ENCODE measurements at regions not wholly inside any gene's neighbourhood (a gene's known extent, or its start where the extent isn't known, plus 50 kb on each side); places are given as distances from the start of the nearest gene placed in this dataset.

DNA sequence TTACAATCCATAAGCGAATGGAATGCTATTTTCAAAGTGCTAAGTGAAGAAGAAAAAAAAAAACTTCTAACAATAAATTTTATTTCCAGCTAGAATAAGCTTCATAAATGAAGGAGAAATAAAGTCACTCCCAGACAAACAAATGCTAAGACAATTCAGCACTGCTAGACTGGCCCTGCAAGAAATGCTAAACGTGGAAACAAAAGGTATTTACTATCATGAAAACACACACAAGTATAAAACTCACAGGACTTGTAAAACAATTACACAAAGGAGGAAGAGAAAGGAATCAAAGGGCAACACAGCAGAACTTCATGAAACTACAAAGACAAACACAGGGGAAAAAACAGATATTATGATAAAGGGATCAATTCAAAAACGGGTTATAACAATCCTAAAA is 85.8 kb upstream of the NELL2 start:
- no peak for DNase-seq
- in situ Hi-C loops (cut with MboI; ENCODE audit: low pct_unique_long_range_greater_than_20kb, low sequenced_read_pairs): no loop called here

DNA sequence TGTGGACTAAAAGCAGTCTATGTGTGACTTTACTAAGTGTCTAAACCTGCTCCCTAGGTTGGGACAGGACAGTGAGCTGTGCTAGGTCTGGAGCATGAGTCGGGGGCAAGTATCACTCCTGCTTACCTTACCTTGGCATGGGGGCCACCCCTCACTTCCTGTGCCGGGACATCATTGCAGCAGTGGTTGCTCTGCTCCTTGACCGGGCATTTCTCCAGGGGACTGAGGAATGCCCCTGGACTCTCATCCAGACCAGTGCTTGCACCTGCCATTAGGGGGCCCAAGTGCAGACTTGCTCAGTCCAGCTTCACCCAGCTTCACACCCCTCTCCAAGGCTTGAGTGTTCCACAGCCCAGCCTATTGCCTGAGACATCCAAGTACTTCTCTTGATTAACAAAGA is 84.7 kb upstream of the NELL2 start:
- in situ Hi-C loops (cut with MboI; ENCODE audit: low pct_unique_long_range_greater_than_20kb, low sequenced_read_pairs): no loop called here
- DNase-seq: no peak

DNA sequence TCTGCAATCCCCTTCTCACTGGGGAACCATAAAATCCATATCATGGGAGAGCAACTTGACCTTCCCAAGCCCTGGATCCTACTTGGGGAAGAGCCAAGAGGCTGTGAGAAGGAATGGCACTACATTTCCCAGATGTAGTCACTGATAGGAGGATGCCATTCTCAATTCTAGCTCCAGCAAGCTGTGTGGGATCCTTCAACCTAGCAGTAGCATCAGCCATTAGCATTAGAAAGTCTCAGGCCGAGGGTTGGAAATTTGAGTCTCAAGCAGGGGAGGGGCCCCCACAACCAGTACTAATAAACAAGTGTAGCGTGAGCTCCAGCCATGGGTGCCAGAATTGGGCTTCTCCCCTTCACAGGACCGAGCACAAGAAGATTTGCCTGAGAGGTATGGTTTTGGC is 84.3 kb upstream of the NELL2 start:
- in situ Hi-C loops (cut with MboI; ENCODE audit: low pct_unique_long_range_greater_than_20kb, low sequenced_read_pairs): no loop called here
- no peak for DNase-seq

DNA sequence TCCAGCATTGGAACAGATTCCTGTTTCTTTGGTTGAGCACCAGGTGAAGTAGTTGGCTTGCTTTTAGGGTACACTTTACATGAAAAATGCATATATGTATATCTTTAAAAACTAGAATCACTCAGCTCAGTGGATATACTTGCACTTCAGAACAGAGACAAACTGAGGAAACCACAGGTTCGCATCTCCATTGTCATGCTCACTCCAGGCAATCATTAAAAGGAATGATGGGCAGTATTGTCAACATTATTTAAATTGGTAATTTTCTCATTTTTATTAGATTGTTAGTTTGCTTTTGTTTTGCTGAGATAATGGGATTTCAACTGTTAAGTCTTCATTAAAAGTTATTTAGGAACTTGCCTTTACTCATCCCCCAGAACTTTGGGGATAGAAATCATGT is 71.0 kb upstream of the NELL2 start:
- in situ Hi-C loops (cut with MboI; ENCODE audit: low pct_unique_long_range_greater_than_20kb, low sequenced_read_pairs): loop anchor here (25.0 kb wide), 1 partner anchor 935 kb away; no protein-coding TSS in a partner anchor

DNA sequence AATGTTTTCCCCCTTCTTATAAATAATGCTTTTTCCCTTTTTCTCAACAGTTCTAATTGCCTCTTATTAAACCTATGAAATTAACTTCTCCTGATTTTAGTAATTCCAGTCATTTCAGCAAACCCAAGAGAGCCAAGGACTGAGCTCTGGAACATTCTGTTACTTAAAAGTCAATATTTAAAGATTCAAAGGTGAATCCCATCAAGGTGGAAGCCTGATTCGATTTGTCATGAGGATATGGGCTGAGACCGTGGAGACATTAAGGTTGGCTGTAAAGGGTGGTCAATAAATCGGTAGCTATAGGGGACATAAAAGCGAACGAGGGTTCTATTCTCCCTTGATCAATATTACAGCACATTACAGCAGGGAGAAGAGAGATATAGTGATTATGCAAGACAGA is 66.6 kb upstream of the NELL2 start:
- in situ Hi-C loops (cut with MboI; ENCODE audit: low pct_unique_long_range_greater_than_20kb, low sequenced_read_pairs): loop anchor here (25.0 kb wide), 1 partner anchor 930 kb away; no protein-coding TSS in a partner anchor
- DNase-seq: no peak

More for the DNA sequence above, 71.0 kb upstream of the NELL2 start:
- DNase-seq: no peak

DNA sequence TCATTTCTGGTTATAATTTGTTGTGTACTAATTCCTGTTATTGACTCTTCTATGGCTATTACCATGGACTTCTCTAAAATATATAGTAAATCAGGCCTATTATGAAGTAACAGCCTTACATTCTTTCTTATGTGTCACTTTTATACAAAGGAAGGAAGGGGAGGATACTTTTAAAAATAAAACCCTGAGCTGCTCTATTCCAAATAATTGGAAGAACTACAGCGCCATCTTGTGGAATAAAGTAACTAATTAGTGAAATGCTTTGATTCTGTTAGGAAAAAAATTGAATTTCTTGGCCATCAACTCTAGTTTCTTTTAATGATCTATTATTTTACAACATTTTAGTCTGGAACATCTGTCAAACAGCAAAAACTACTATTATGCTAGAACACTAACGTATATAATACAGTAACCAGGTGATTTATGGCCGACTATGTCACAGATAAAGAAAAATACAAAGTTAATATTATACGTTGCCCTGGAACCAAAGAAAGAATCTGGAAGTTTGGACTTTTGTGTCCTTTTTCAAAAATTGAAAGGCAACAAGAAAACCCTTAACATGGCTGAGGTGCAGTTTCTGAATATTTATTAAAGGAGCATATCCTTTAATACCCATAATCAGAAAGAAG is 55.0 kb upstream of the NELL2 start:
- DNase-seq: peak; percentile 63
- in situ Hi-C loops (cut with MboI; ENCODE audit: low pct_unique_long_range_greater_than_20kb, low sequenced_read_pairs): loop anchor here (25.0 kb wide), 1 partner anchor 919 kb away; no protein-coding TSS in a partner anchor

DNA sequence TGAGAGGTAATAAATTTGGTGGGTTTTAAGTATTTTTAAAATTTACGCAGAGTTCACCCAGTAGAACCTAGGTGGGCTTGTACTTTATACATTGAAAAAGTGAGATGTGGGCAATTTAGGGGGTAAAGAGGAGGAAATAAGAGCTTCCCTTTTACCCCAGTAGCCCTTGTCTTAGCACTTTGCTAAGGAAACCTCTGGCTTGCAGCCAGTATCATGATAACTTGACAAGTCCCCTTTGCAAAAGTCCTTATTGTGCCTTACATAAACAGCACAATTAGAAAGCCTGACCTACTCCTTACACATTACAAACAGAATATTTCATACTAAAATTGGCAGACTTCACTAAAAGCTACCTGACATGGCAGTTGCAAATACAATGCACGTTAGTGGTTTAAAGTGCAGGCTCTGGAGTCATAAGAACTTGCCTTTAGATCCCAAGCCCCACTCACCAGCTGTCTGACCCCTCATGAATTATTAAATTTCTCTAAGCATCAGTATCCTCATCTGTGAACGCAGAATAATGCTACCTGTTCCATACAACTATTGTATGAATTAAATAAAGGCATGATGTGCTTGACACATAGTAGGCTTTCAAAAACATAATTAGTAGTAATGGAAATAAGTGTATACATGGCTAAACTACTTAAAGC is 53.2 kb upstream of the NELL2 start:
- in situ Hi-C loops (cut with MboI; ENCODE audit: low pct_unique_long_range_greater_than_20kb, low sequenced_read_pairs): loop anchor here (25.0 kb wide), 1 partner anchor 917 kb away; no protein-coding TSS in a partner anchor
- no peak for DNase-seq

Data from KBM-7 (cell line).